ENCODE measurements at regions not wholly inside any gene's neighbourhood (a gene's known extent, or its start where the extent isn't known, plus 50 kb on each side); places are given as distances from the start of the nearest gene placed in this dataset.
A peak's percentile ranks its signal among the peaks of the same experiment; 100 is the strongest.
"Not testable (repeated sequence)": the region's sequence is repeated elsewhere in the genome, so short reads cannot be mapped to it uniquely, and the experiment has no call there.

DNA sequence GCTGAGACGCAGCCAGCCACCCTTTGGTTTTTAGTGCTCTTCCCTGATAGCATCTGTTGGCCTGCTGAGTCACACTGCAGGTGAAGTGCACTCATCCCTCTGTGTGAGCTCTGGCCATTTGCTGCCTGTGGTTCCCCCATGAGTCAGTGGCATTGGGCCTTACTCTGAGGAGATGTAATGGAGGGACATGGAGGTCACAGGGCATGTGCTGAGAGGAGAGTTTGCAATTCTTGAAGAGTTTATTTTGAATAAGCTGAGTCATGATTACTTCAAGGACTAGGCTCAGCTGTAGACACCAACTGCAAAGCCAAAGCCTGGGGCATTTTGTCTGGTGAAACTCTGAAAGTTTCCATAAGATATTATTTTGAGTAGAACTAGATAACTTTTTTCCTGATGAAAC is 200.3 kb downstream of the BCL2L11 start:
- not testable (repeated sequence) for H3K4me1 ChIP-seq (ENCODE audit: insufficient read depth, low read length); H3K9me3 Mint-ChIP-seq; H2BK15ac ChIP-seq (ENCODE audit: low read depth, low read length); H2AFZ ChIP-seq (ENCODE audit: low read length); H3K14ac ChIP-seq (ENCODE audit: insufficient read depth, low read length); H3K56ac ChIP-seq (ENCODE audit: insufficient read length, low read depth, low read length); H3K27me3 Mint-ChIP-seq (ENCODE audit: low read depth); H3K4me1 Mint-ChIP-seq; H3K36me3 Mint-ChIP-seq (ENCODE audit: insufficient read depth in 1 of 3, low read depth in 3 of 3); H4K91ac ChIP-seq (ENCODE audit: insufficient read length, low read depth, low read length); H3K9ac ChIP-seq (ENCODE audit: extremely low read depth, insufficient read length, low read length); H3K4me3 Mint-ChIP-seq; H3K79me1 ChIP-seq (ENCODE audit: insufficient read depth, low read depth, low read length, poor library complexity, severe bottlenecking); H3K27ac Mint-ChIP-seq; H3K4ac ChIP-seq (ENCODE audit: low read depth, low read length); H3K23ac ChIP-seq (ENCODE audit: insufficient read length, low read depth, low read length); H3K23me2 ChIP-seq (ENCODE audit: insufficient read length, low read depth, low read length, poor library complexity, severe bottlenecking); H4K20me1 ChIP-seq (ENCODE audit: control insufficient read depth, insufficient read depth, insufficient read length); H2BK12ac ChIP-seq (ENCODE audit: insufficient read length, low read depth, low read length); H3K27ac ChIP-seq (ENCODE audit: insufficient read length, low read depth, low read length); H2AK5ac ChIP-seq (ENCODE audit: insufficient read length, low read length); H3K18ac ChIP-seq (ENCODE audit: insufficient read length, low read depth, low read length); H2BK5ac ChIP-seq (ENCODE audit: insufficient read length, low read length); H4K5ac ChIP-seq (ENCODE audit: insufficient read length, low read depth, low read length); H3T11ph ChIP-seq (ENCODE audit: low read length); H4K8ac ChIP-seq (replicated peaks; ENCODE audit: insufficient read length, low read depth, low read length); H2BK20ac ChIP-seq (ENCODE audit: low read depth, low read length, poor library complexity, severe bottlenecking); H3K9me3 ChIP-seq (ENCODE audit: control insufficient read depth, low read depth, low read length); H3K27me3 ChIP-seq (ENCODE audit: insufficient read depth, low read length); H3K4me2 ChIP-seq (ENCODE audit: insufficient read depth, insufficient read length, low read length); H3K79me2 ChIP-seq (ENCODE audit: insufficient read depth, low read length); H2BK120ac ChIP-seq (ENCODE audit: low read depth, low read length, poor library complexity, severe bottlenecking)
- DNase-seq: peak; percentile 8
- no CpG with 5 or more reads among the region's 1 CpG for WGBS (ENCODE audit: extremely low coverage, insufficient read length, low lambda C conversion rate)

- not testable (repeated sequence) for H3K27ac Mint-ChIP-seq
Measured at GRCh38 chr2:111323384-111323783, 202.7 kb downstream of the BCL2L11 start.

More at GRCh38 chr2:111323384-111323783, 202.7 kb downstream of the BCL2L11 start:
- H3K27me3 ChIP-seq (ENCODE audit: insufficient read depth, low read length); H2BK12ac ChIP-seq (ENCODE audit: insufficient read length, low read depth, low read length); H2AK5ac ChIP-seq (ENCODE audit: insufficient read length, low read length); H3K4me1 Mint-ChIP-seq; H2BK120ac ChIP-seq (ENCODE audit: low read depth, low read length, poor library complexity, severe bottlenecking); H3T11ph ChIP-seq (ENCODE audit: low read length); H3K36me3 Mint-ChIP-seq (ENCODE audit: insufficient read depth in 1 of 3, low read depth in 3 of 3); H4K91ac ChIP-seq (ENCODE audit: insufficient read length, low read depth, low read length); H2AFZ ChIP-seq (ENCODE audit: low read length); H3K23ac ChIP-seq (ENCODE audit: insufficient read length, low read depth, low read length); H2BK15ac ChIP-seq (ENCODE audit: low read depth, low read length); H3K27ac ChIP-seq (ENCODE audit: insufficient read length, low read depth, low read length); H3K79me1 ChIP-seq (ENCODE audit: insufficient read depth, low read depth, low read length, poor library complexity, severe bottlenecking); H3K4me2 ChIP-seq (ENCODE audit: insufficient read depth, insufficient read length, low read length); H3K18ac ChIP-seq (ENCODE audit: insufficient read length, low read depth, low read length); H3K4ac ChIP-seq (ENCODE audit: low read depth, low read length); H3K56ac ChIP-seq (ENCODE audit: insufficient read length, low read depth, low read length); H3K79me2 ChIP-seq (ENCODE audit: insufficient read depth, low read length); H4K5ac ChIP-seq (ENCODE audit: insufficient read length, low read depth, low read length); H3K9me3 Mint-ChIP-seq; H3K4me1 ChIP-seq (ENCODE audit: insufficient read depth, low read length); H3K9me3 ChIP-seq (ENCODE audit: control insufficient read depth, low read depth, low read length); H3K23me2 ChIP-seq (ENCODE audit: insufficient read length, low read depth, low read length, poor library complexity, severe bottlenecking); H3K9ac ChIP-seq (ENCODE audit: extremely low read depth, insufficient read length, low read length); H4K20me1 ChIP-seq (ENCODE audit: control insufficient read depth, insufficient read depth, insufficient read length); H3K27me3 Mint-ChIP-seq (ENCODE audit: low read depth); H3K4me3 Mint-ChIP-seq; H4K8ac ChIP-seq (replicated peaks; ENCODE audit: insufficient read length, low read depth, low read length); H2BK20ac ChIP-seq (ENCODE audit: low read depth, low read length, poor library complexity, severe bottlenecking); H3K14ac ChIP-seq (ENCODE audit: insufficient read depth, low read length); H2BK5ac ChIP-seq (ENCODE audit: insufficient read length, low read length): not testable (repeated sequence)
- DNase-seq: peak; percentile 2
- no CpG with 5 or more reads among the region's 5 CpGs for WGBS (ENCODE audit: extremely low coverage, insufficient read length, low lambda C conversion rate)

Data from H9 (cell line).